ENCODE measurements at regions not wholly inside any gene's neighbourhood (a gene's known extent, or its start where the extent isn't known, plus 50 kb on each side); places are given as distances from the start of the nearest gene placed in this dataset.

DNA sequence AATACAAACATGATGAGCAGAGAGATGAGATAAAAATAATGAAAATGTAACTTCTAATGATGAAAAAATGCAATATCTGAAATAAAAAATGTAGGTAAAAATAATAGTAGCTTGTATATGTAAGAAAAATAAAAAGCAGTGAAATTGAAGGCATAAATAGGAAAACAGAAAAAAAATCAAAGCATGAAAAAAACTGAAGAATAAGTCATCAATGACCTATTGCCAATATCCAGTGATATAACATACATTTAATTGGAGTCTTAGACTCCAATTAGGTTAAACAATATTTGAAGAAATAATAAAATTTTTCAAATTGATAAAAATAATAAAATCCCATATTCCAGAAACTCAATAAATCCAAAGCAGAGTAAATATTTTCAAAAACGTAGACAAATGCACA, 114.0 kb upstream of the HDGFL1 start:
- TF ChIP-seq, protein P1, sequence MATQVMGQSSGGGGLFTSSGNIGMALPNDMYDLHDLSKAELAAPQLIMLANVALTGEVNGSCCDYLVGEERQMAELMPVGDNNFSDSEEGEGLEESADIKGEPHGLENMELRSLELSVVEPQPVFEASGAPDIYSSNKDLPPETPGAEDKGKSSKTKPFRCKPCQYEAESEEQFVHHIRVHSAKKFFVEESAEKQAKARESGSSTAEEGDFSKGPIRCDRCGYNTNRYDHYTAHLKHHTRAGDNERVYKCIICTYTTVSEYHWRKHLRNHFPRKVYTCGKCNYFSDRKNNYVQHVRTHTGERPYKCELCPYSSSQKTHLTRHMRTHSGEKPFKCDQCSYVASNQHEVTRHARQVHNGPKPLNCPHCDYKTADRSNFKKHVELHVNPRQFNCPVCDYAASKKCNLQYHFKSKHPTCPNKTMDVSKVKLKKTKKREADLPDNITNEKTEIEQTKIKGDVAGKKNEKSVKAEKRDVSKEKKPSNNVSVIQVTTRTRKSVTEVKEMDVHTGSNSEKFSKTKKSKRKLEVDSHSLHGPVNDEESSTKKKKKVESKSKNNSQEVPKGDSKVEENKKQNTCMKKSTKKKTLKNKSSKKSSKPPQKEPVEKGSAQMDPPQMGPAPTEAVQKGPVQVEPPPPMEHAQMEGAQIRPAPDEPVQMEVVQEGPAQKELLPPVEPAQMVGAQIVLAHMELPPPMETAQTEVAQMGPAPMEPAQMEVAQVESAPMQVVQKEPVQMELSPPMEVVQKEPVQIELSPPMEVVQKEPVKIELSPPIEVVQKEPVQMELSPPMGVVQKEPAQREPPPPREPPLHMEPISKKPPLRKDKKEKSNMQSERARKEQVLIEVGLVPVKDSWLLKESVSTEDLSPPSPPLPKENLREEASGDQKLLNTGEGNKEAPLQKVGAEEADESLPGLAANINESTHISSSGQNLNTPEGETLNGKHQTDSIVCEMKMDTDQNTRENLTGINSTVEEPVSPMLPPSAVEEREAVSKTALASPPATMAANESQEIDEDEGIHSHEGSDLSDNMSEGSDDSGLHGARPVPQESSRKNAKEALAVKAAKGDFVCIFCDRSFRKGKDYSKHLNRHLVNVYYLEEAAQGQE (IDR thresholded peaks at IDR 0.05; ENCODE audit: insufficient read depth in 1 of 2, low read depth in 2 of 2, low read length in 2 of 2), result no peak
- TF ChIP-seq POLR2AphosphoS5 (IDR thresholded peaks at IDR 0.05; ENCODE audit: low read depth, low read length) (no peak), FOXP2 (optimal IDR thresholded peaks at IDR 0.05; ENCODE audit: borderline replicate concordance, extremely low read depth, extremely low read length, insufficient read depth) (no peak), TAF1 (IDR thresholded peaks at IDR 0.05; ENCODE audit: borderline replicate concordance, insufficient read depth, low read length) (no peak), SIN3A (IDR thresholded peaks at IDR 0.05; ENCODE audit: borderline replicate concordance, insufficient read depth, low read length) (no peak)

DNA sequence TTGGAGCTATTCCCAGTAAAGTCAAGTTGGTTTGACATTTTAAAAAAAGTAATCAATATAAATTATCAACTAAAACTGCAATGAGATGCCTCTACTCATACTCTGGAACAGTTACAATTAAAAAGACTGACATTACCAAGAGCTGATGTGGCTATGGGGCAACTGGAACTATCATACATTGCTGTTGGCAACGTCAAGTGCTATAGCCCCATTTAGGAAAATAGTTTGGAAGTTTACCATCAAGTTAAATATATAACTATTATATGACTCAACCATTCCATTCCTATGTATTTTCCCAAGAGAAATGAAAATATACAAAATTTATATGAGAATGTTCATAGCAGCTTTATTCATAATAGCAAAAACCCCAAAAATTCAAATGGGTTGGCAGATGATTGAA, 111.4 kb upstream of the HDGFL1 start:
- TF ChIP-seq, protein P1 (IDR thresholded peaks at IDR 0.05; ENCODE audit: insufficient read depth in 1 of 2, low read depth in 2 of 2, low read length in 2 of 2), result no peak
- TF ChIP-seq FOXP2 (optimal IDR thresholded peaks at IDR 0.05; ENCODE audit: borderline replicate concordance, extremely low read depth, extremely low read length, insufficient read depth) (no peak), TAF1 (IDR thresholded peaks at IDR 0.05; ENCODE audit: borderline replicate concordance, insufficient read depth, low read length) (no peak), SIN3A (IDR thresholded peaks at IDR 0.05; ENCODE audit: borderline replicate concordance, insufficient read depth, low read length) (no peak), POLR2AphosphoS5 (IDR thresholded peaks at IDR 0.05; ENCODE audit: low read depth, low read length) (no peak)

DNA sequence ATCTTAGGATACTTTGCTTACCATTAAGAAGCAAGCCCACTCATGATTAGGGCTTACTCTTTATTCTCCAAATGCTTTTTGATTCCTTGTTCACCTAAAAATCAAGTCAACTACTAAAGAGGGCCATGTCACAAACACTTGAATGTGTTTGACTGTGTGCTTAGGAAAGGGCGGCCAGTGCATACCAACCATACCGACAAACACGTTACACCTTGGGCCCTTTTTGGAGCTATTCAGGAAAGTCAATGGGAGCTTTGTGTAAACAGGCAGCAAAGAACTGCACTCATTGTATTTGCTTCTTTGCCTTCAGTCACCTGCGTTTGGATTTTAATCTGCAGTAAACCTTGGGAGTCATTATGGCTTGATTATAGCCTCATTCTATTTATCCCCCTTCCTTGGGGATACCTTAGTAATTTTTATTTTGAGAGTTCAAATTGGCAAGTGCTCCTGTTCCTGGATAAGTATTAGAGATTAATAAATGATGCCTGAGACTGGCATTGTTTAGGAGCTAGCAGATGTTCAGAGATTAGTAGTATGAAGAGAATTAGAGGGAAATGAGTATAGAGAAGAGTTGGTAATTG, 102.6 kb upstream of the HDGFL1 start:
- TF ChIP-seq FOXP2 (optimal IDR thresholded peaks at IDR 0.05; ENCODE audit: borderline replicate concordance, extremely low read depth, extremely low read length, insufficient read depth) (no peak), POLR2AphosphoS5 (IDR thresholded peaks at IDR 0.05; ENCODE audit: low read depth, low read length) (no peak), SIN3A (IDR thresholded peaks at IDR 0.05; ENCODE audit: borderline replicate concordance, insufficient read depth, low read length) (no peak), TAF1 (IDR thresholded peaks at IDR 0.05; ENCODE audit: borderline replicate concordance, insufficient read depth, low read length) (no peak)

DNA sequence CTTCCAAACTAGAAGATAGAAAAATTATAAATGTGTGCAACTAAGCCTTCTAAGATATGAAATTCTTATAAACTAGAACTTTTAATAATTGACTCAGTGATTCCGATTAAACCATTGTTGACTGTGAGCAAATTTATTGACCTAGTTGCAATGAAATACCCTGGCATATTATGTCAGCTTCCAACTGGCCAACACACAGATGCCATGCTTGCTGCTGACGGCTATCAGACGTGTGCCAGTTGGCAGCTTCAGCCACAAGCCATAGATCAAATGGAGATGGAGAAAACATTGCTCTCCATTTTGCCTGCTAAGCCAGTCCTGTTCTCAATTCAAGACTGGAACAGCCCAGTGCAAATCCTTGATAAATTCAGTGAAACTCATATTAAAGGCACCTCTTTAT, 101.7 kb upstream of the HDGFL1 start:
- no peak for TF ChIP-seq SIN3A (IDR thresholded peaks at IDR 0.05; ENCODE audit: borderline replicate concordance, insufficient read depth, low read length)
- no peak for TF ChIP-seq FOXP2 (optimal IDR thresholded peaks at IDR 0.05; ENCODE audit: borderline replicate concordance, extremely low read depth, extremely low read length, insufficient read depth)
- TF ChIP-seq, protein P1 (IDR thresholded peaks at IDR 0.05; ENCODE audit: insufficient read depth in 1 of 2, low read depth in 2 of 2, low read length in 2 of 2), result no peak
- no peak for TF ChIP-seq TAF1 (IDR thresholded peaks at IDR 0.05; ENCODE audit: borderline replicate concordance, insufficient read depth, low read length)
- no peak for TF ChIP-seq POLR2AphosphoS5 (IDR thresholded peaks at IDR 0.05; ENCODE audit: low read depth, low read length)

DNA sequence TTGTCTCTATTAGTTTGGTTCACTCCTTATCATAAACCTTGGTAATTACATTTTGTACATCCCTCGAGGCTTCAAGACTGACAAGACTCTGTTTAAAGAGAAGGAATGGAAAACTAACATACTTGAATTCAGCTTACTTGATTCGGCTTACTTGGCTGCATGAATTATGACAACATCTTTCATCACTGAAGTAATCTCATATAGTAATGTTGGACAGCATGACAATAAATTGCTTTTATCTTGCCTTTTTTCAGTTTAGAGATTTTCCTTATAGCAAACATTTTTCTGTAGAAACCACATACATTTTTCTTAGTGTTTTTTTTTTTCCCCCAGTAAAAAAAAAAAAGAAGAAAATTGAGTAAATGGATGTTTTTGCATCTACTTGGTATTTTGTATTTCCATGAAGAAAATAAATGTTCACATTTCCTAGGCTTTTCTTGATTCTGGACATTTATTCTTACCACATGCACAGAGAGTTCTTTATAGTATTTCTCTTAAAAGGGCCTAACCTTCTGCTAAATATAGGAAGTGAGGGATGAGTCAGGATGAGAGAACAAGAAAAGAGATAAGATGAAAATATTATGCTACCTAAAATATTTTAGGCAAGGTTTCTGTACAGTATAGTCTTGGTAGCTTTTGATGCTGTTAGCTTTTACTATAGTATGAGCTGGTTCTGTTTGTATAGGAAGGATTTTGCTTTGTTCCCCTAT, 101.0 kb upstream of the HDGFL1 start:
- TF ChIP-seq TAF1 (IDR thresholded peaks at IDR 0.05; ENCODE audit: borderline replicate concordance, insufficient read depth, low read length), result no peak
- no peak for TF ChIP-seq SIN3A (IDR thresholded peaks at IDR 0.05; ENCODE audit: borderline replicate concordance, insufficient read depth, low read length)
- TF ChIP-seq FOXP2 (optimal IDR thresholded peaks at IDR 0.05; ENCODE audit: borderline replicate concordance, extremely low read depth, extremely low read length, insufficient read depth), result no peak
- no peak for TF ChIP-seq POLR2AphosphoS5 (IDR thresholded peaks at IDR 0.05; ENCODE audit: low read depth, low read length)
- TF ChIP-seq, protein P1 (IDR thresholded peaks at IDR 0.05; ENCODE audit: insufficient read depth in 1 of 2, low read depth in 2 of 2, low read length in 2 of 2), result no peak
